Stimulated activated CD4-positive, alpha-beta T cell treated with anti-CD3 and anti-CD28 coated beads, Interleukin-12 subunit alpha, Interleukin-12 subunit beta, amount 100 ng/mL, for 4 hours (primary cell): ENCODE measurements at regions not wholly inside any gene's neighbourhood (a gene's known extent, or its start where the extent isn't known, plus 50 kb on each side); places are given as distances from the start of the nearest gene placed in this dataset.
"Not testable (repeated sequence)": the region's sequence is repeated elsewhere in the genome, so short reads cannot be mapped to it uniquely, and the experiment has no call there.

Experiments used
- DNase-seq: peaks from one replicate; pipeline ENCODE4 v3.0.0-alpha.2; 2020

DNA sequence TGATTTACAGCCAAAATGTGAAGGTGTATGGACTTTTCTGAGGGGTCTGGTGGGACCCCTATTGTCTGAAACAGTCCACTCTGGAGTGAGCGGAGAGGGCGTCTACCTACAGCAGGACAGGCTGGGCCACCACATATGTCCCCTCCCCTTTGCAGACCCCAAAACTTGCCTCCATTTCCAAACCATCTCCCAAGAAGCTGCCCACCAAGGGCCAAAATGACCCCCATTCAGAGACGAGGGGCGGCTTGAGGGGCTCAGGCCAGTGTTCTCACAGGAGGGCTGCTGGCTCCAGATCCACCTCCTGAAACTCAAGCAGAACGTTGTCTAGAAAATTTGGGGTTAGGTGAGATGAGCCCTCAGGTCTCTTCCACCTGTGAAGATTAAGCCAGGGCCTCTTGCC lies 161.1 kb upstream of the SALL3 start:
- no peak for DNase-seq

GRCh38 chr18:78818961-78819360 lies 160.7 kb upstream of the SALL3 start:
- DNase-seq, result no peak

- no peak for DNase-seq
Observed at GRCh38 chr18:78820161-78820834, 159.3 kb upstream of the SALL3 start.

DNA sequence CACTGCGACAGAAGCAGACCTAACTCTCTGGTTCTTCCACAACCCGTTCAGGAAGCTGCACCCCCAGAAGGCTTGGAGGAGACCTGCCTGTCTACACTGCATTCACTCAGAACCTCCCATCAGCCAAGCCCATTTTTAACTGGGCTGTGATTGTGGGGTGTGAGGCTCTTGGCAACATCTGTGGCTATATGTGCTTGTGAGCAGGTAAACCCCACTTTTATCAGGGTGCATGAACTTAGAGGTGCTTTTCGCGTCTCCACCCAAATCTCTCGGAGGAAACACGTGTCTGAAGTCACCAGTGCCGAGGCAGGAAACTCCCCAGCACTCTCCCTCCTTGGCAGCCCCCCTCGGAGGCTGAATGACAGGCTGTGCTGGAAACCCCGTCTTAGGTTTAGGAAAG lies 158.2 kb upstream of the SALL3 start:
- no peak for DNase-seq

DNA sequence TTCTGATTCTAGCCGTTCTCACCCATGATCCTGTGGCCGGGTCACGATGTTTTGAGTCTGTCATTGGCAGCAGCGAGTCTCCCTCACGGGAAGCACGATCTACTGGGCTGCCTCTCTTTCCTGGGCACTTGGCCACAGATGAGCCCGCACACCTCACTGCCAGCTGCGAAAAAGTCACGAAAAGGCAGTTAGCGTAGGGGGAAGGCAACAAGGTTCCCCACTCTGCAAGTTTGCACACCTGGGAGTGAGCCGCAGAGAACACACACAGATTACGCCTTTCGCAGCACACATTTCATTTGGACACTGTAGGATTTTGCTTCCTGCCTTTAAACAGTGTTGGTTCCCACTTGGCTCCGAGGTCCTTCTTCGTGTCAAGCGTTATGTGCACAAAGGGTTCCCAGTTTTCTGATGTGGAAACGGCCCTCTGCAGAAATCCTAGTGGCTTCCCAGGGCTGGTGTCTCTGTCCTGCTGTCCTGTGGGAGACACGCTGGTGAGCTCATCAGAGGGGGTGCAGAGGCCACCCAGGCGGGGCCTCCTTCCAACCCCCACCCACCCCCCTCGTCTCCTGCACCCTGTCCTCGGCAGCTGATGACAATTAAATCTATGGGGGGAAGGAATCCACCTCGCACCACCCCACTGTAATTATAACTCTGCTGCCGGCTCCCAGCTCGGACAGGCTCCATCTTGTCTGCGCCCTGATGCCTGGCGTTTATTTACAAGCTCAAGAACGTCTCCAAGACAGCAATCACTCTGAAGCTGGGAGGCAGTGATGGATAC lies 157.3 kb upstream of the SALL3 start:
- DNase-seq, result no peak

- no peak for DNase-seq
Observed at GRCh38 chr18:78822949-78823285, 156.7 kb upstream of the SALL3 start.

DNA sequence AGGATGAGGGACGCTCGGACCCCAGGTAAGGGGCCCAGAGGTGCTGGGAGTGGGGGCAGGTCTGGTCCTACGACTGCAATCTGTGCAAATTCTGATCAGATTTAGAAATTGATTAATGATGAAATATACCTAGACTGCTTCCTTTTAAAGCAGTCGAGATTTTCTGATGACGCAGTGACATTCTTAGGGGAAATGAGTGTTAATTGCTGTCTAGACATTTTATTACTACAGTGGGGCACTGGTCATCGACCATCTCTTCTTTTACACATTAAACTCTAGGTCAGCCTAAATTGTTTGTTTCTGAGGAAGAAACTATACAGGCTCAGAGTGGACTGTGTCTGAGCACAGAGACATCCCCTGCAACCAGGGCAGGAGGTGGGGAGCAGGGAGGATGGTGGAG lies 154.4 kb upstream of the SALL3 start:
- no peak for DNase-seq

DNA sequence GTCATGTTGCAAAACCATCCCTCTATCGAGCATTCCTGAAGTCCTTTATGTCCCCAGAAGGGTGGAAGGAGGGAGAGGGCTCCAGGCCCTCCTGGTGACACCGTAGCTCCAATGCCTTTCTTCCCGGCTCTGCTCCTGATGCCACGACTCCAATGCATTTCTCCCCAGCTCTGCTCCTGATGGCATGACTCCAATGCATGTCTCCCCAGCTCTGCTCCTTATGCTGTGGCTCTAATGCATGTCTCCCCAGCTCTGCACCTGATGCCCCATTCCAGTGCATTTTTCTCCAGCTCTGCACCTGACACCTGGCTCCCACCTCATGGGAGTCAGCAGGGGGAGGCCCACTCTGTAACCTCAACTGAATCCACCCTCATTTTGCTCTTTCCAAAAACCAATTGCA lies 153.0 kb upstream of the SALL3 start:
- DNase-seq, result no peak

DNA sequence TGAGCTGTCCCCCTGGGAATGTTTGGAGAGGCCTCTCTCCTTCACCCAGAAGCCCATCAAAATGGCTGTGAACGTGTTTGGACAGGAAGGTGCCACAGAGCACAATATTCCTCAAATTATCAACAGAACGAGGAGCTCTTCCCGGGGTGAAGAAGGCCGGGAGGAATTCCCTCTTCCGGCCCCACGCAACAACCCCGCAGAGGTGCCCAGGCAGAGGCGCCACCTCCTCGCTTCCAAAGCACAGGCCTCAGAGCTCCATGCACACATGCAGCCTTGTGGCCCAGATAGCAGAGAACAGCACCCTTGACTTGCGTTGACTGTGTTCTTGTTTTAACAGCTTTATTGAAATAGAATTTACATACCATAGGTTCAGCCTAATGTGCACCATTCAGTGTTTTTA lies 152.5 kb upstream of the SALL3 start:
- no peak for DNase-seq

- no peak for DNase-seq
Observed at GRCh38 chr18:78828131-78828530, 151.5 kb upstream of the SALL3 start.

DNA sequence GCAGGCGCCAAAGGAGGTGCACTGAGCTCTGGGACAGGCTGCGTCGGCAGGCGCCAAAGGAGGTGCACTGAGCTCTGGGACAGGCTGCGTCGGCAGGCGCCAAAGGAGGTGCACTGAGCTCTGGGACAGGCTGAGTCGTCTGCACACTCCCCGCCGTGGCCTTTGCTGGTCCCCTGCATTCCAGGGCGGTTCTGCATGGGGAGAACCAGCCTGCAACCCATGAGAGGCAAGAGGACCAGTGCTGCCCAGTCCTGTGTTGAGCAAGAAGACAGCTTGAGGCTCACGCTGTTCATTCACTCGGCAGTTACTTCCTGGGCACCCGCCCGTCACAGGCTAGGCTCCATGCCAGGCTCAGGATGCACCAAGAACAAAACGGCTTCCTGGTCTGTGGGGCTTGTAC lies 150.6 kb upstream of the SALL3 start:
- DNase-seq, result not testable (repeated sequence)

DNA sequence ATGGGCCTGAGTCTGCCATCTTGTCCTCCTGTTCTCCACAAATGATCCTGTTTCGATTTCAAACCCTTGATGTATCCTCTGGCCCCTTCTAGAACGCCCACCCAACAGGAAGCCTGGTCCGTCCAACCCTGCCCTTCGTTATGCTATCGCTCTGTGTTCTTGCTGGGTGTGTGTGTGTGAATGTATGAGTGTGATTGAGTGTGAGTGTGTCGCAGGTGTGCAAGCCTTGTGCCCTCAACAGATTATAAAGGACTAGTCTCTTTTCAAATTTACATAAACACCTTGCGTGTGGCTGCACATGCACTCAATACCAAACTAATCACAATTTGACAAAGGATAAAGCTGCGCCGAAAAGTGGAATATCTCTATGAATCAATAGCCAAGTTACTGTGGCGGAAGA lies 149.5 kb upstream of the SALL3 start:
- no peak for DNase-seq

DNA sequence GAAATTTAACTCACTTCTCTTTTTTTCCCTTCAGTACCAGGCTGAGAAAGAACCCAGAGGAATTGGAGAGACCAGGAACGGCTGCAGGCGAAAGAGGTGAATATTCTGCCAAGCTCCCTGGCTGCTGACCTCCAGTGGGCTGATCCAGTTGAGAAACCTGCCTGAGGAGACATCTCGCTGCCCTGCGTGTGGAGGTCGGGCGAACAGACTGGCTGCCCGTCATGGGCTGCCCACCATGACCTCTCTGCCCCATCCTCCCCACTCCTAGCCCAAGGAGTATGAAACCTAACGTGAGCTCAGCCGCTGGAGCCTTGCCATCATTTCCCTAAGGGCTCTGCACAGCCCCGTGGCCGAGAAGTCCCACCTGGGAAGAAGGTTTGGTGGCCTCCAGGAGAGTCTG lies 148.8 kb upstream of the SALL3 start:
- no peak for DNase-seq

DNA sequence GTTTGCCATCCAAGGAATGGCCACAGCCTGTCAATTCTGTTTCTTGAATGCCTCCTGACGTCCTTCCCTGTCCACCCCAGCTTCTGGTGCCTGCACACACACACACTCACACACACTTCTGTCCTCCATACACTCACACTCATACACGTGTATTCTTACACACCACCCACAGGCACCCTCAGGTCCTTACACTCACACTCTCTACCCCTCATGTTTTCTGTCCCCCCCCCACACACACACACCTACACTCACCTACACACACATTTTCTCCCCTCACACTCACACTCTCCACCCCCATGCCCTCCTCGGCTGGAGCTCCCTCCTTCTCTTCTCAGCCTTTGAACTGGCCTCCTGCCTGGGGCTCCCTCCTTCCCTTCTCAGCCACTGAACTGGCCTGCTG lies 148.0 kb upstream of the SALL3 start:
- no peak for DNase-seq

- no peak for DNase-seq
Observed at GRCh38 chr18:78833833-78834232, 145.8 kb upstream of the SALL3 start.

GRCh38 chr18:78836838-78837237 lies 142.8 kb upstream of the SALL3 start:
- DNase-seq, result no peak

GRCh38 chr18:78837754-78838153 lies 141.9 kb upstream of the SALL3 start:
- DNase-seq, result no peak

DNA sequence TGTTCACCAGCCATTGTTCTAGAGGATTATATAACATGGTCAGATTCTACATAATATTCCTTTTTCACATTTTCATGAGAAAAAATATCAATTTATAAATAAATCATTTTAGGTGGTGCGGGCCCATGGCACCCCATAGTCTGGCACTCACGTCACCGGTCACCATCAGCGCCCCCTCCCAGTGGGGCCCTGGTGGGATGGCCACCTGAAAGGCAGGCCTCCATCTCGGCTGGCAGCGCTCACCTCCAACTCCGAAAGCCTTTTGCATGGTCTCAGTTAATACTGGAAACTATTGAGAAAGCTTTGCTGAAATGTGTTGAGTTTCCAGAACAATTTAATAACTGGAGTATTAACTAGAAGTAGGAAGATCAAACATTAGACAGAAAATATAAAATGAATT lies 141.4 kb upstream of the SALL3 start:
- no peak for DNase-seq

GRCh38 chr18:78849046-78849445 lies 130.6 kb upstream of the SALL3 start:
- DNase-seq, result no peak

GRCh38 chr18:78849458-78849857 lies 130.2 kb upstream of the SALL3 start:
- DNase-seq, result no peak

- no peak for DNase-seq
Observed at GRCh38 chr18:78853341-78853740, 126.3 kb upstream of the SALL3 start.

- DNase-seq, result no peak
Observed at GRCh38 chr18:78855188-78855587, 124.4 kb upstream of the SALL3 start.

DNA sequence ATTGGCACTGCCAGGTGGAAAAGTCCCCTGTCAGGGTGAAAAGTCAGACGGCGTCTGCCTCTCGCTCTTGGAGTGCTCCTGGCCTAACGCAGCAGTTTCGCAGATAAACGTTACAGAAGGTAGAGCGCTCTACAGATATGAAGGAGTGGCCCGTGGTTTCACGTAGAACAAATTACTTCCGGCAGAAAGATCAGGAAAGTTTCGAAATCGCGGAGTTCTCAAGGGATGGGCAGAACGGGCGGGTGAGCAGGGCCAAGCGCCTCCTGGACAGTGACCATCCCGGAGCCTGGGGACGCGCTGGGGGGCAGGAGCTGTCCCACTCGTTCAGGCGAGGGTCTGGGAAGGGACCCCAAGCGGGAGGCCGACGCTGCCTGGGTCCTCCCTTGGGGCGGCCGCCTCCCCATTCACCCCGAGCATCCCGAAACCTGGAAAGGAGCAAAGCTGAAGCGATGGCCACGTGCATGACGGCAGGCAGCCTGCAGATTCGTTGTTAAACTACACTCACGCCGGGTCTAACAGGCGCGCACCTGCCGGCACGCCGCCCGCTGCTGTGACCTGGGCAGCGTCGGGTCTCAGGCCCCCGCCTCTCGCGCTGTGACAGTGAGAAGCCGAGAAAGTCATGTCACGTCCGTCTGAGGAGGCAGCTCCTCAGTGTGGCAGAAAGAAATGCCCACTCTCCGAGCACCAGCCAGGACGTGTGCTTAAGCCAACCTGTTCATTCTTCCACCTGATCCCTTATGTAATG lies 122.9 kb upstream of the SALL3 start:
- DNase-seq, result no peak
